GM19328 (cell line): ENCODE measurements at regions not wholly inside any gene's neighbourhood (a gene's known extent, or its start where the extent isn't known, plus 50 kb on each side); places are given as distances from the start of the nearest gene placed in this dataset.
A peak's percentile ranks its signal among the peaks of the same experiment; 100 is the strongest.
"Not testable (repeated sequence)": the region's sequence is repeated elsewhere in the genome, so short reads cannot be mapped to it uniquely, and the experiment has no call there.

ENCODE experiments used
- ATAC-seq: cut with Tn5 transposase; IDR thresholded peaks from one replicate; pipeline ENCODE4 v1.9.1; 2021; ENCODE audit warnings: mild to moderate bottlenecking, moderate library complexity; ENCODE audit not compliant: unreplicated experiment

DNA sequence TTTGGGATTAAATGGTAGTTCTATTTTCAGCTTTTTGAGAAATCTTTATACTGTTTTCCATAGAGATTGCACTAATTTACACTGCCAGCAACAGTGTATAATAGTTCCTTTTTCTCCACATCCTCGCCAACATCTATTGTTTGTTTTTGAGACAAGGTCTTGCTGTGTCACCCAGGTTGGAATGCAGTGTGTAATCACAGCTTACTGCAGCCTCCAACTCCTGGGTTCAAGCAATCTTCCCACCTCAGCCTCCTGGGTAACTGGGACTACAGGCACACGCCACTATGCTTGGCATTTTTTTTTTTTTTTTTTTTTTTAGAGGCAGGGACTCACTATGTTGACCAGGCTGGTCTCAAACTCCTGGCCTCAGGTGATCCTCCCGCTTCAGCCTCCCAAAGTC, 164.5 kb upstream of the CXADR start:
- no peak for ATAC-seq

DNA sequence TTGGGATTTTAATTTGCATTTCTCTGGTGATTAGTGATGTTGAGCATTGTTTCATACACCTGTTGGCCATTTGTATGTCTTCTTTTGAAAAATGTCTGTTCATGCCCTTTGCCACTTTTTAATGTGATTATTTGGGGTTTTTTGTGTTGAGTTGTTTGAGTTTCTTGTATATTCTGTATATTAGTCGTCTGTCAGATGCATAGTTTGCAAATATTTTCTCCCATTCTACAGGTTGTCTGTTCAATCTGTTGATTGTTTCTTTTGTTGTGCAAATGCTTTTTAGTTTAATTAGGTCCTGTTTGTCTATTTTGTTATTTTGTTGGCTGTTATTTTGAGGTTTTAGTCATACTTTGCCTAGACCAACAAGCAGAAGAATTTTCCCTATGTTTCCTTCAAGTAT, 164.0 kb upstream of the CXADR start:
- no peak for ATAC-seq

DNA sequence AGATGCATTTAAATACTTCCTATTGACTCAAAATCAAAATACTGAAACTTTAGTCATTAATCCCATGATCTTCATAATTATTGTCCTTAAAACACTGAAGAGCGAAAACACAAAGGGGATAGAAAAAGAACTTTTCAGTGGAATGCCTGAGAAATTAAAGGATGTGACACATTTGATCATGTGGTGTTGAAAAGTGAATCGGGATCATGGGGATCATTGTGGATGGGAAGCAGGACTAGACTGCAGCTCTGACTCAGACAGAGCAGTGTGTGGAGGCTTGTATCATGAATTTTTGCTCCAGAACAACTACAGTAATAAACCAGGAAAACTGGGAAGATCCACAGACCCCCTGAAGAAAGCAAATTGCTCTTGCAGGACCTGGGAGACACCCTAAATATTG, 161.1 kb upstream of the CXADR start:
- ATAC-seq: no peak

DNA sequence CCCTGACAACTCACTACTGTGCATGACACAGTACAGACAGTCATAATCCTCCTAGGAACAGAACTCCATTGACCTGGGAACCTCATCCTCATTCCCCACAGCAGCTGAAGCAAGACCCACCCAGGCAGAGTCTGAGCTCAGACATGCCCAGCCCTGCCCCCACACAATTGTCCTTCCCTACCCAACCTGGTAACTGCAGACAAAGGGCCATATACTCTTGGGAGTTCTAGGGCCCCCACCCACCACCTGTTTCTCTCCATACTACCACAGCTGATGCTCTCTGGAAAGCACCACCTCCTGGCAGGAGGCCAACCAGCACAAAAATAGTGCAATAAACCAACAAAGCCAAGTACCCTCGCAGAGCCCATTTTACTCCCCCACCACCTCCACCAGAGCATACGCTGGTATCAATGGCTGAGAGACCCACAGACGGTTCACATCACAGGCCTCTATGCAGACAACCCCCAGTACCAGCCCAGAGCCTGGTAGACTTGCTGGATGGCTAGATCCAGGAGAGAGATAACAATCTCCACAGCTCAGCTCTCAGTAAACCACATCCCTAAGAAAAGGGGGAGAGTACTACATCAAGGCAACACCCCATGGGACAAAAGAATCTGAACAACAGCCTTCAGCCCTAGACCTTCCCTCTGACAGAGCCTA, 159.7 kb upstream of the CXADR start:
- no peak for ATAC-seq

DNA sequence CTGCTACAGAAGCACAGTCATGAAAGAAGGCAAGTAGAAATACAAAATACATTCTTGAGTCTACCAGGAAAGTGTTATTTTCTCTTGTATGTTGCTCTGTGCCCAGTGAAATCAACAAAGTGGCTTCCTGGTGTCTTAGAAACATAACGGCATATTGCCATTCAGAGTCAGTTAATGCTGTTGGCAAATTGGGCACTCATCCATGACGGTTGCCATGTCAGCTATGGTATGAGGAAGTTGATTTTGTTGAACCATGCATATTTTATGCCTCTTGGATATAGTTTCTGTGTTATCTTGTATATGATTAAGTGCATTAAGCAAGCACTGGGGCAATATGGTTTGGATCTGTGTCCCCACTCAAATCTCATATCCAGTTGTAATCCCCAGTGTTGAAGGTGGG, 153.1 kb upstream of the CXADR start:
- no peak for ATAC-seq

DNA sequence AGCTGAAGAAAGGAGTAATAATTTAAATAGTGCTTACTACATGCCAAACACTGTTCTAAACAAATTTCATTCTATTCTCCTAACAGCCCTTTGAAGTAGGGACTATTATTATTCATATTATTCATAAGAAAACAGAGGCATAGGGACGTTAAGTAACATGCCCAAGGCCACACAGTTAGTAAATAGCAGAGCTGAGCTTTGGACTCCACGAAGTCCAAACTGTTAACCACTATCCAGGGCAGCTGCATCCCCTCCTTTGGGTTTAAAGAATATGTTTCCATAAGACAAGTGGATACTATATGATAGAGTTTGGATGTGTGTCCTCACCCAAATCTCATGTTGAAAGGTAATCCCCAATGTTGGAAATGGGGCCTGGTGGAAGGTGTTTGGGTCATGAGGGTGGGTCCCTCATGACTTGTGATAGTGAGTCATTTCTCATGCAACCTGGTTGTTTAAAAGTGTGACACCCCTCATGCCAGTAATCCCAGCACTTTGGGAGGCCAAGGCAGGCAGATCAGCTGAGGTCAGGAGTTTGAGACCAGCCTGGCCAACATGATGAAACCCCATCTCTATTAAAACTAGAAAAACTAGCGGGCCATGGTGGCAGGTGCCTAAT, 144.0 kb upstream of the CXADR start:
- no peak for ATAC-seq

DNA sequence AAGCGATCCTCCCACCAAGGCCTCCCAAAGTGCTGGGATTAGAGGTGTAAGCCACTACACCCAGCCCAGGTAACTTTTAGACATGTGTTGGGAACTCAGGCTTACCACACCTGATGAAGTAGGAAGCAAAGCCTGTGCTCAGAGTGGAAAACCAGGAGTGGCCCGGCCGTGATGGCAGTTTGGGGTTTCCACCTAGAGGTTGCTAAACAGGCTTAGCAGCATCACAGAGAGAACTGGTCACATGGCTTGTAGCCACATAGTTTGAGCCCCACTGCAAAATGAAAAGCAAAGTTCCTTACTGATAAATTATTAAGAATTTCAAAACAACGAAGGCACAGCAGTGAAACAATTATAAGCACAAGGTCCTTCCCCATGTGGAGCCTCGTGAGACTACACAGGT, 142.6 kb upstream of the CXADR start:
- no peak for ATAC-seq

DNA sequence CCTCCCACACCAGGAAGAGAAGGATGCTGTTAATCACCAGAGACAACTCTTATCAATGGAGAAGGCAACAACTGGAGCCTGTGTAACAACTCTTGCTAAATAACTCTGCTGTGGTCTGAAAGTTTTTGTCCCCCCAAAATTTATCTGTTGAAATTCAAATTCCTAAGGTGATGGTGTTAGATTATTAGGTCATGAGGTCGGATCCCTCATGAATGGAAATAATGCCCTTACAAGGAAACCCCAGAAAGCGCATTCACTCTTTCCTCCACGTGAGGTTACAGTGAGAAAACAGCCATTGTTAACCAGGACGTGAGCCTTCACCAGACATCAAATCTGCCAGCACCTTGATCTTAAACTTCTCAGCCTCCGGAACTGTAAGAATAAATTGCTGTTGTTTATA, 141.9 kb upstream of the CXADR start:
- no peak for ATAC-seq

DNA sequence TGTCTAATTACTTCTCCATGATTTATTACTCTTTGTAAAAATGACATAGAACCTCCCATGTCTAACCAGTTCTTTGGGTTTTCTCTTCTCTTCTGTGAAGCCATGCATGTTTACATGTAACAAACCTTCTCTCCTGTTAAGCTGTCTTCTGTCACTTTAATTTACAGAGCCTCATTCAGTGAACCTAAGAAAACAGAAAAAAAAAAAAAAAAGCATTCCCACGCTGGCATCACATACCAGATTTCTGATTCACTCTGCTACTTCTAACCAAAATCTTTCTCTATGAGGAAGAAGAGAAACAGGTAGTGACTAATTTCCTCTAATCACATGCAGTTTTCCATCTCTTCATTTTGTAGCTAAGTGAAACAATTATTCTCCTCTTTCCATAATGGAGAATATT, 141.4 kb upstream of the CXADR start:
- ATAC-seq: no peak

DNA sequence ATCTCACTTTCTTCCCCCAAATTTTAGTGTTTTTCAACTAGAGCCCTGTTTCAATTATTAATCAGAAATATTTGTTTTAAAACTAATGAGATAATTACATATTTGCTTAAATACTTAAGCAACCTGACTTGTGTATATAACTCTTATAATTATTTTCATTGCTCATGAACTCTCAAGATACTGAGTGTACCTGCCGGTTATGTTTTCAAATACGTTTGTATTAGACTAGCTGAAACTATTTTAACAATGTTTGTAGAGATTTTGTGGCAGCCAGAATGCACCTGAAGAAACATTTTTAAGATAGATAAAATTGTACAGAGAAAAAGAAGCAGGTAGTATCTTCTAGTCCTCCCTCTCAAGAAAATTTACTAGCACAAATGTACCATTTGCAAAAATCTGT, 140.6 kb upstream of the CXADR start:
- ATAC-seq: no peak

DNA sequence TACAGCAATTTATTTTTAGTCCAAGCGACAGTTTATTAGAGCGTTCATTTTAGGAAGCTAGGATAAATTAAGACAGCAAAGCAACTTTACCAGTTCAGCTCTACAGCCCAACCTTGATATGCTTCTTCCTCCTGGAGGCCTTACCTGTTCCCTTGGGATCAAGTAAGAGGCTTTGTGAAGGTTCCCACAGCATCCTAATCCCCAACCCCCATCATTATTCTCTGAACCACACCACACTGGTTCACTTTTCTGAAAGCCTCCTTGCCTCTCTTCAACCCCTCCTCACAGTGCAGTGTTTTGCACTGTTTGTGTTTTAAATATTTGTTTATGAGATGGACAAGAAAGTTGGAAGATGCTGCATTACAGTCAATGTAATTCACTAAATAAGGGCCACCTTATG, 126.3 kb upstream of the CXADR start:
- ATAC-seq: no peak

DNA sequence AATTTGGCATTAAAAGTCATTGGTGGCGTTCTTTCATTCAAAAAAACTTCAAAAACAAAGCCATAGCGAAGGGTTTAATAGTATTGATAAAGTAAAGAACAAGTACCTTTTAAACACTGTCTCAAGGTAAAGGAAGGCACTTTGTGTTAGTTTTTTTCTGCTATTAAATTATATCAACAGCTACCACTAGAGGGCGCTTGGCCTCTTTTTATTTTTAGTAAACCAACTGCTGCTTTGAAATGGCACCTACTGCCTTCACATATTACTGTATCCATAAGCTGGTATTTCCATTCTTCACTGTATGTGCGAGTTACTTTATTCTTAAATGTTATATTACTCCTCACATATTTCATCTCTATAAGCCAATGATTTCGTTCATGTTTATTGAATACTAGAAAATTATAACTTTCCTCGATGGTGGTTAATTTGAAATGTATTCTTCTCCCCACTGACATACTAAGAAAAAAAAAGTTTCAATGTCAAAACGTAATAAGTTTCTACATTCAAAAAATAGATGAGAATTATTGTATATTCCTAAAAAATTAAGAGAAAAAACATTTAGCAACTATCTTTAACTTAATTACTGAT, 125.7 kb upstream of the CXADR start:
- peak; percentile 82 for ATAC-seq

DNA sequence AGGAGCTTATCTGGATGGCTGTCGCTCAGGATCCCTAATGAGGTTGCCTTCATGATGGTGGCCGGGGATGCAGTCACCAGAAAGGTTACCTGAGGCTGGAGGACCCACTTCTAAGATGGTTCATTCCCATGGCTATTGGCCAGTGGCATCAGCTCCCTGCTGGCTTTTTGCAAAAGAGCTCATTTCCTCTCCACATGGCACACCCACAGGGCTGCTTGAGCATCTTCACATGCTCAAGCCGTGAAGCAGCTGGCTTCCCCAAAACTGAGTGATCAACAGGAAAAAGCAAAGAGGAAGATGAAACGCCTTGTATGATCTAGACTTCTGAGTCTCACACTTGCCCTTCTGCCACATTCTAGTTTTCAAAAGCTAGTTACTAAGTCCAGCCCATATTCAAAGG, 124.6 kb upstream of the CXADR start:
- no peak for ATAC-seq

DNA sequence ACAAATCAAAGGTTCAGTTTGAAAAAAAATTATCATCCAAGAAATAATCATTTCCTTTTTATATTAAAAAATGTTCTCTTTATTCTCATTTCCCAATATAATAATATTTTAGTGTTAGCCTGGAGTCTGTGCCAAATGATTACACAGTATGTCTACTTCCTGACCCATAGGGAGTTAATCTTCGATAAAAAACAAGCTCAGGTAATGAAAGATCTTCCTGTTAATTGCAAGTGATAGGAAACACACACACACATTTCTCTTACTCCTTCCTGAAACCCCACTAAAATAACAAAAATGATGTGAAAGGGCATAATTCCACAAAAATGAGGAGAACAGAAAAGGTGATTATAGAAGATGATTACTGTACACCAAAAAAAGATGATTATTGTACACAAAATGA, 123.5 kb upstream of the CXADR start:
- no peak for ATAC-seq

DNA sequence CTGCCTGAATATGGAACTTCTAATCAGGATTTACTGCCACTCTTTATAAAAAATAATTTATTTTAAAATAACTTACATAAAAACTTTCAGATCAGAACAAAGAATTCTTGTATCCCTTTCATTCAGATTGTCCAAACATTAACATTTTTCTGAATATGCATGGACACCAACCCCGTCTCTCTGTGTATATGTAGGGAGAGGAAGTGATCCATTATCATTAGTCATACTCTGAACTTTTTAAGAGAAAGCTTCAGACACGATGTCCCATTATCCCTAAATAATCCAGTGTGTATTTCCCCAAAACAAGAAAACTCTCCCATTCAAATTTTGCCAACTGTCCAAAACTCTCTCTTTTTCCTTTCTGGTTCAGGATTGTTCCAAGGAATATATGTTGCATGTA, 122.3 kb upstream of the CXADR start:
- no peak for ATAC-seq

DNA sequence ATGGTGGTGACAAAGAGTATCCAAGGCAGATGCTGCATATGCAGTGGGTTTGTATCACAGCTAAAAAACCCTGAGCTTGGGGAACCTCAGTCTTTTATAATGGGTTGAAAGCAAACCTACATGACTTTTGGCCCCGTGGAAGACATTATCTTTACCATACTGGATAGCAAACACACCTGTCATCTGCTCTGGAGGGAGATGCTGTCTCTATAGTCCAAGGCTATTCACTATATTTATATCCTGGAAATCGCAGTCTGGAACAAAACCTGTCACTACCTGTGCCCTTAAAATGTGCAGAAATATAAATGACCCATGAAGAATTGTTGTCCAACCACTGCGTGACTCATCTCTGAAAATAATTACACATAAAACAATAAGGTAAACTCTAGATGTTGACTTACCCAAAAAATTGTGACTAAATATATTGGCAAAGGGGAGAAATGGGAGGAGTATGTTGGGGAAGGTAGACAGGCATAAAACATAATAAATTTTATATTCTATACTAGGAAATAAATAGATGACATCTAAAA, 121.0 kb upstream of the CXADR start:
- ATAC-seq: no peak

DNA sequence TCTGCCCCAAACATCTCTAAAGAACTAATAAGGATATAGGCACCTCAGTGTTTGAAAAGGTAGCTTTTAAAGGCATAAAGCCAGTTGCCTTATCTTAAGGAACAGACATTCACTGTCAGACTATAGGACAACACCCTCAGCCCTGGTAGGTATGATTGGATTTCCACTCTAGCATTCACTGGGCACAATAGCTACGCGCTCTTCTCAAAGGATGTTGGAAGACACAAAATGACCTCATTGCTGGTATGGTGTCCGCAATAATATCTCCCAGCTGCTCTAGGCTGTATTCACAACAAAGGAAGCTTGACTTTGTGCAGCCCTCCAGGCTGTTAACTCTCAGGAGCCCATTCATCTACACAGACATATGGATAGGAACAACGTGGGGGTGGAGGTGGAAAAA, 119.4 kb upstream of the CXADR start:
- no peak for ATAC-seq

DNA sequence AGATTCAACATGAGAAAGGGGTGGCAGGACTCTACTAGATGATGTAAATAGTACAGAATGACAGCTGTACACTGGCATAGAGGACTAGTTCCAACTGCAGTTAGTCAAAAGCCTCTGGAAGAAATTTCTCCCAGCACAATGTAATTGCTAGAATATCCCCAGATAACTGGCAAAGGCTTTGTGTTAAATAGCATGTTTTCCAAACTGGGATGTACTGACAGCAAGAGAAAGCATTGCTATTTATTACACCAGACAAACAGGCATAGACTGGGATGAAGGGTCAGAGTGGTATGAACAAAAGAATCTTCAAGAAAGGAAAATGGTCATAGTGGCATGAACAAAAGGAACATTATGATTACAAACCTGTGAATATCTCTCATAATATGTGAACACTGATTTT, 115.9 kb upstream of the CXADR start:
- no peak for ATAC-seq

DNA sequence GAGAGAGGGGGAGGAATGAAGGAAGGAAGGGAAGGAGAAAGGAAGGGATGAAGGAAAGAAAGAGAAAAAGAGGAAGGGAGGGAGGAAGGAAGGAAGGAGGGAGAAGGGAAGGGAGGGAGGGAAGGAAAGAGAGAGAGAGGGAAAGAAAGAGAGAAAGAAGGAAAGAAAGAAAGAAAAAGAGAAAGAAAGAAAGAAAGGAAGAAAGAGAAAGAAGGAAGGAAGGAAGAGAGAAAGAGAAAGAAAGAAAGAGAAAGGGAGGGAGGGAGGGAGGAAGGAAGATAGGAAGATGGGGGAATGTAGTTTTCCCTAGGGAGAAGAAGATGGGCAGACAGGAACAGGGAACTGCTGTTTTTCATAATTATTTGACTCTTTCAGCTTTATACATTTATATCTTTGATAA, 115.1 kb upstream of the CXADR start:
- ATAC-seq: no peak

DNA sequence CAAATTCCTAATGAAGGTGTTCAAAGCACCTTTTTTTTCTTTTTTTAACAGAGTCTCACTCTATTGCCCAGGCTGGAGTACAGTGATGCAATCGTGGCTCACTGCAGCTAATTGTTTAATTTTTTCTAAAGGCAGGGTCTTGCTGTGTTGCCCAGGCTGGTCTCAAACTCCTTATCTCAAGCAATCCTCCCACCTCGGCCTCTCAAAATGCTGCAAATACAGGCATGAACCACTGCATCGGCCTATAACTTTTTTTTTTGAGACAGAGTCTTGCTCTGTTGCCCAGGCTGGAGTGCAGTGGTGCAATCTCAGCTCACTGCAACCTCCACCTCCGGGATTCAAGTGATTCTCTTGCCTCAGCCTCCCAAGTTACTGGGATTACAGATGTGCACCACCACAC, 113.9 kb upstream of the CXADR start:
- ATAC-seq: not testable (repeated sequence)

DNA sequence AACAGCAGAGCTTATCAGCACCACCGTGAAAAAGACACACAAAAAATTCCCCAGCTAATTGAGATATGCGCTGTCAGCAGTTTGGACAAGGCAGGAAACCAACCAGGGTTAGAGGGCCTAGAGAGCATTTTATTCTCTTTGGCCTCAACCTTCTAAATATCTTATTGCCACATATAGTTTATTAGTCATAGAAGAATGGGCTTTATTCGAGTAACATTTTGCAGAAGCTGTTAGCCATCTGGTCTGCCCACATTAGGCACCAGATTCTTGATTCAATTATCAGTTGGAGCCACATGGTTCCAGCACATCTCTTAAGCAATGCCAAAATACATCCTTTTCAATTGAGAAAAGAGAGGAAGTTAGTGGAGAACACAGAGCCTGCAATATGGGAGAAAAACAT, 109.9 kb upstream of the CXADR start:
- ATAC-seq: no peak

DNA sequence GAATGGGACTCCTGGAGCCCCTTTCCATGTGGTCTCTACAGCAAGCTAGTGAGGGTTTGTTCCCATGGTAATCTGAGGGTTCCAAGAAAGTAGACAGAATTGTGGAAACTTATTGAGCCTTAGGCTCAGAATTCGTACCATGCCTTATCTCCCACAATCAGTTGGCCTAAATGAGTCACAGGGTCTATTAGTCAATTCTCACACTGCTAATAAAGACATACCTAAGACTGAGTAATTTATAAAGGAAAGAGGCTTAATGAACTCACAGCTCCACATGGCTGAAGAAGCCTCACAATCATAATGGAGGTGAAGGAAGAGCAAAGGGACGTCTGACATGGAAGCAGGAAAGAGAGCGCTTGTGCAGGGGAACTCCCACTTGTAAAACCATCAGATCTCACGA, 106.6 kb upstream of the CXADR start:
- ATAC-seq: no peak

DNA sequence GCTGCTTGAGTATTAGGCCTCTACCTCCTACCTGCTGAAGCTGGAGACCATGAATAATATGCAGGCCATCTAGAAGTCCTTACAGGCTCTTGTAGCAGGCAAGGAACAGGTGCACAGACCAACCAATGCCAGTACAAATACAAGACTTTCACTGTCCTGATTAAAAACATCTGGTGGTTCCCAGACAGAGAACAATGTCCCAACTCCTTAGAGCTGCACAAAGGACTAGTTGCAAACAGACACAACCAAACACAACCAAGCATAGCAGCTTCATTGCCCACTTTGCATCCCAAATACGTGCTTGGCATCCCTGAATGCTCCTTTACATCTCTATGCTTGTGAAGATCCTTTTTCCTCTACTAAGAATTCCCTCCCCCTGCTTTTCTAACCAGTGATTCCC, 98.1 kb upstream of the CXADR start:
- ATAC-seq: no peak
